ENCODE measurements at regions not wholly inside any gene's neighbourhood (a gene's known extent, or its start where the extent isn't known, plus 50 kb on each side); places are given as distances from the start of the nearest gene placed in this dataset.

GRCh38 chr12:94873734-94874517 is 129.6 kb downstream of the NDUFA12 start:
- no peaks in the 10 kb centered on the region for H3K9me3 ChIP-seq (ENCODE audit: control insufficient read depth in 2 of 2, low read length in 2 of 2)
- H3K36me3 ChIP-seq (ENCODE audit: control insufficient read depth in 2 of 2, insufficient read depth in 2 of 2, low read length in 2 of 2): no peaks in the 10 kb centered on the region
- peaks cover 30 to 45% of the 10 kb centered on the region in 2 donors for H3K27me3 ChIP-seq (ENCODE audit: control insufficient read depth in 2 of 2, insufficient read depth in 2 of 2, low read length in 2 of 2)
- peak overlapping the region; percentile 25 to 57 for H3K4me3 ChIP-seq (ENCODE audit: low read length in 2 of 2)
- H3K27ac ChIP-seq (ENCODE audit: low read depth in 2 of 2, low read length in 2 of 2): no peak overlapping the region
- no peak overlapping the region for H3K9ac ChIP-seq (ENCODE audit: low read depth in 1 of 2, low read length in 2 of 2)
- H3K4me1 ChIP-seq (ENCODE audit: control insufficient read depth in 2 of 2, insufficient read depth in 2 of 2, low read length in 2 of 2): peaks cover 2 to 4% of the 10 kb centered on the region in 2 donors

GRCh38 chr12:94872971-94873733 is 130.3 kb downstream of the NDUFA12 start:
- Histone ChIP-seq H3K4me1 (ENCODE audit: control insufficient read depth in 2 of 2, insufficient read depth in 2 of 2, low read length in 2 of 2) (peaks cover 2 to 4% of the 10 kb centered on the region in 2 donors), H3K4me3 (ENCODE audit: low read length in 2 of 2) (peak overlapping the region; percentile 33 to 46), H3K27me3 (ENCODE audit: control insufficient read depth in 2 of 2, insufficient read depth in 2 of 2, low read length in 2 of 2) (peaks cover 30 to 45% of the 10 kb centered on the region in 2 donors), H3K9ac (ENCODE audit: low read depth in 1 of 2, low read length in 2 of 2) (no peak overlapping the region), H3K27ac (ENCODE audit: low read depth in 2 of 2, low read length in 2 of 2) (no peak overlapping the region), H3K36me3 (ENCODE audit: control insufficient read depth in 2 of 2, insufficient read depth in 2 of 2, low read length in 2 of 2) (no peaks in the 10 kb centered on the region), H3K9me3 (ENCODE audit: control insufficient read depth in 2 of 2, low read length in 2 of 2) (no peaks in the 10 kb centered on the region)

- Histone ChIP-seq H3K36me3 (ENCODE audit: control insufficient read depth in 2 of 2, insufficient read depth in 2 of 2, low read length in 2 of 2) (no peaks in the 10 kb centered on the region), H3K4me3 (ENCODE audit: low read length in 2 of 2) (peak overlapping the region; percentile 33 to 46), H3K27ac (ENCODE audit: low read depth in 2 of 2, low read length in 2 of 2) (no peak overlapping the region), H3K9ac (ENCODE audit: low read depth in 1 of 2, low read length in 2 of 2) (no peak overlapping the region), H3K4me1 (ENCODE audit: control insufficient read depth in 2 of 2, insufficient read depth in 2 of 2, low read length in 2 of 2) (peaks cover 2 to 4% of the 10 kb centered on the region in 2 donors), H3K27me3 (ENCODE audit: control insufficient read depth in 2 of 2, insufficient read depth in 2 of 2, low read length in 2 of 2) (peaks cover 30 to 45% of the 10 kb centered on the region in 2 donors), H3K9me3 (ENCODE audit: control insufficient read depth in 2 of 2, low read length in 2 of 2) (no peaks in the 10 kb centered on the region)
These were observed 130.9 kb downstream of the NDUFA12 start for GRCh38 chr12:94872671-94872970.

GRCh38 chr12:94872007-94872653 is 131.4 kb downstream of the NDUFA12 start:
- no peak overlapping the region for H3K9ac ChIP-seq (ENCODE audit: low read depth in 1 of 2, low read length in 2 of 2)

GRCh38 chr12:94870511-94870910 is 133.0 kb downstream of the NDUFA12 start:
- peaks cover 2 to 4% of the 10 kb centered on the region in 2 donors for H3K4me1 ChIP-seq (ENCODE audit: control insufficient read depth in 2 of 2, insufficient read depth in 2 of 2, low read length in 2 of 2)
- no peaks in the 10 kb centered on the region for H3K9me3 ChIP-seq (ENCODE audit: control insufficient read depth in 2 of 2, low read length in 2 of 2)
- H3K27me3 ChIP-seq (ENCODE audit: control insufficient read depth in 2 of 2, insufficient read depth in 2 of 2, low read length in 2 of 2): peaks cover 30 to 45% of the 10 kb centered on the region in 2 donors
- no peaks in the 10 kb centered on the region for H3K36me3 ChIP-seq (ENCODE audit: control insufficient read depth in 2 of 2, insufficient read depth in 2 of 2, low read length in 2 of 2)
- H3K4me3 ChIP-seq (ENCODE audit: low read length in 2 of 2): no peak overlapping the region
- H3K27ac ChIP-seq (ENCODE audit: low read depth in 2 of 2, low read length in 2 of 2): no peak overlapping the region
- H3K9ac ChIP-seq (ENCODE audit: low read depth in 1 of 2, low read length in 2 of 2): no peak overlapping the region

More at GRCh38 chr12:94872007-94872653, 131.4 kb downstream of the NDUFA12 start:
- peaks cover 30 to 45% of the 10 kb centered on the region in 2 donors for H3K27me3 ChIP-seq (ENCODE audit: control insufficient read depth in 2 of 2, insufficient read depth in 2 of 2, low read length in 2 of 2)
- no peaks in the 10 kb centered on the region for H3K9me3 ChIP-seq (ENCODE audit: control insufficient read depth in 2 of 2, low read length in 2 of 2)
- no peak overlapping the region for H3K27ac ChIP-seq (ENCODE audit: low read depth in 2 of 2, low read length in 2 of 2)
- H3K4me1 ChIP-seq (ENCODE audit: control insufficient read depth in 2 of 2, insufficient read depth in 2 of 2, low read length in 2 of 2): peaks cover 2 to 4% of the 10 kb centered on the region in 2 donors
- no peak overlapping the region for H3K4me3 ChIP-seq (ENCODE audit: low read length in 2 of 2)
- H3K36me3 ChIP-seq (ENCODE audit: control insufficient read depth in 2 of 2, insufficient read depth in 2 of 2, low read length in 2 of 2): no peaks in the 10 kb centered on the region

- H3K27me3 ChIP-seq (ENCODE audit: control insufficient read depth in 2 of 2, insufficient read depth in 2 of 2, low read length in 2 of 2): peaks cover 15 to 28% of the 10 kb centered on the region in 2 donors
- no peaks in the 10 kb centered on the region for H3K4me1 ChIP-seq (ENCODE audit: control insufficient read depth in 2 of 2, insufficient read depth in 2 of 2, low read length in 2 of 2)
- H3K36me3 ChIP-seq (ENCODE audit: control insufficient read depth in 2 of 2, insufficient read depth in 2 of 2, low read length in 2 of 2): no peaks in the 10 kb centered on the region
- H3K4me3 ChIP-seq (ENCODE audit: low read length in 2 of 2): no peak overlapping the region
- H3K27ac ChIP-seq (ENCODE audit: low read depth in 2 of 2, low read length in 2 of 2): no peak overlapping the region
- no peak overlapping the region for H3K9ac ChIP-seq (ENCODE audit: low read depth in 1 of 2, low read length in 2 of 2)
- H3K9me3 ChIP-seq (ENCODE audit: control insufficient read depth in 2 of 2, low read length in 2 of 2): no peaks in the 10 kb centered on the region
These were observed 135.3 kb downstream of the NDUFA12 start for GRCh38 chr12:94868161-94868560.

- H3K27me3 ChIP-seq (ENCODE audit: control insufficient read depth in 2 of 2, insufficient read depth in 2 of 2, low read length in 2 of 2): peaks cover 14 to 19% of the 10 kb centered on the region in 2 donors
- H3K36me3 ChIP-seq (ENCODE audit: control insufficient read depth in 2 of 2, insufficient read depth in 2 of 2, low read length in 2 of 2): no peaks in the 10 kb centered on the region
- no peaks in the 10 kb centered on the region for H3K9me3 ChIP-seq (ENCODE audit: control insufficient read depth in 2 of 2, low read length in 2 of 2)
- no peak overlapping the region for H3K9ac ChIP-seq (ENCODE audit: low read depth in 1 of 2, low read length in 2 of 2)
- no peaks in the 10 kb centered on the region for H3K4me1 ChIP-seq (ENCODE audit: control insufficient read depth in 2 of 2, insufficient read depth in 2 of 2, low read length in 2 of 2)
- H3K27ac ChIP-seq (ENCODE audit: low read depth in 2 of 2, low read length in 2 of 2): no peak overlapping the region
- no peak overlapping the region for H3K4me3 ChIP-seq (ENCODE audit: low read length in 2 of 2)
These were observed 136.2 kb downstream of the NDUFA12 start for GRCh38 chr12:94867066-94867855.

- Histone ChIP-seq H3K9me3 (ENCODE audit: control insufficient read depth in 2 of 2, low read length in 2 of 2) (no peaks in the 10 kb centered on the region), H3K4me1 (ENCODE audit: control insufficient read depth in 2 of 2, insufficient read depth in 2 of 2, low read length in 2 of 2) (no peaks in the 10 kb centered on the region), H3K36me3 (ENCODE audit: control insufficient read depth in 2 of 2, insufficient read depth in 2 of 2, low read length in 2 of 2) (no peaks in the 10 kb centered on the region), H3K9ac (ENCODE audit: low read depth in 1 of 2, low read length in 2 of 2) (no peak overlapping the region), H3K4me3 (ENCODE audit: low read length in 2 of 2) (no peak overlapping the region), H3K27ac (ENCODE audit: low read depth in 2 of 2, low read length in 2 of 2) (no peak overlapping the region), H3K27me3 (ENCODE audit: control insufficient read depth in 2 of 2, insufficient read depth in 2 of 2, low read length in 2 of 2) (peaks cover 0 to 4% of the 10 kb centered on the region in 2 donors)
These were observed 138.5 kb downstream of the NDUFA12 start for GRCh38 chr12:94864987-94865386.

- H3K27me3 ChIP-seq (ENCODE audit: control insufficient read depth in 2 of 2, insufficient read depth in 2 of 2, low read length in 2 of 2): peaks cover 0 to 4% of the 10 kb centered on the region in 2 donors
- no peak overlapping the region for H3K27ac ChIP-seq (ENCODE audit: low read depth in 2 of 2, low read length in 2 of 2)
- H3K4me3 ChIP-seq (ENCODE audit: low read length in 2 of 2): no peak overlapping the region
- H3K36me3 ChIP-seq (ENCODE audit: control insufficient read depth in 2 of 2, insufficient read depth in 2 of 2, low read length in 2 of 2): no peaks in the 10 kb centered on the region
- H3K9me3 ChIP-seq (ENCODE audit: control insufficient read depth in 2 of 2, low read length in 2 of 2): no peaks in the 10 kb centered on the region
- H3K9ac ChIP-seq (ENCODE audit: low read depth in 1 of 2, low read length in 2 of 2): no peak overlapping the region
- H3K4me1 ChIP-seq (ENCODE audit: control insufficient read depth in 2 of 2, insufficient read depth in 2 of 2, low read length in 2 of 2): no peaks in the 10 kb centered on the region
These were observed 140.0 kb downstream of the NDUFA12 start for GRCh38 chr12:94863321-94864035.
